HS-27A (cell line): ENCODE measurements at regions not wholly inside any gene's neighbourhood (a gene's known extent, or its start where the extent isn't known, plus 50 kb on each side); places are given as distances from the start of the nearest gene placed in this dataset.
A peak's percentile ranks its signal among the peaks of the same experiment; 100 is the strongest.

Experiments used
- DNase-seq: peaks from one replicate; pipeline ENCODE4 v3.0.0-alpha.2; 2012; ENCODE audit warnings: low read depth, missing footprints

DNA sequence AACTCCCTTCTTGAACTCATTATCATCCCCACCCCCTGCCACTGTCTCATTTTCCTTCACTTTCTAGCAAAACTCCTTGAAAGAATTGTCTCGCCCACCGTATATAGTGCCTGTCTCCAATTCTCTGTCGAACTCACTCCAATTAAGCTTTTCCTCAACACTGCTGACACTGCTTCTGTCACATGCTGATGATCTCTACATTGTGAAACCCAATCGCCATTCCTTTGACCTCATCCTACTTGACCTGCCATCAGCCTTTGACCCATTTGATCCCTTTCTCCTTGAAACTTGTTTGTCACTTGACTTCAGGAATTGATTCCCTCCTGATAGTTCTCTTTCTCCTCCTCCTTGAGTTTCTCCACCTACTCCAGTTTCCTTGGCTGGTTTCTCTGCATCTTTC lies 54.8 kb downstream of the CCDC71L start:
- DNase-seq: no peak

DNA sequence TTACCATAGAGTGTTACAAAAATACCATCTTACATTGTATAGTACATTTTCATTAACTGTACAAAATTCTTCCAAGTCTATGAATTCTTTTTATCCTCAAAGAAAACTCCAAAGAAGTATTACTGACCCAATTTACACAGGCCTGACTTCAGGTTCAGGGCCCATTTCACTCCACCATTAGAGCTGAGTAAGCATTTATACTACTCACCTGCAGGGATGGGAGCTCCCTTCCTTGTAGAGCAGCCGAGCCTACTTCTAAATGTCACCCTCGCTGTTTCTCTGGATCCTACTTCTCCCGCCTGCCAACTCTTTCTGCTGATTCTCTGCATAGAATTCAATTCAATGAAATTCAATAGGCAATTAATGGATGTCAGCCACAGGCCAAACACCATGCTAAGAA lies 56.0 kb downstream of the CCDC71L start:
- DNase-seq: no peak

DNA sequence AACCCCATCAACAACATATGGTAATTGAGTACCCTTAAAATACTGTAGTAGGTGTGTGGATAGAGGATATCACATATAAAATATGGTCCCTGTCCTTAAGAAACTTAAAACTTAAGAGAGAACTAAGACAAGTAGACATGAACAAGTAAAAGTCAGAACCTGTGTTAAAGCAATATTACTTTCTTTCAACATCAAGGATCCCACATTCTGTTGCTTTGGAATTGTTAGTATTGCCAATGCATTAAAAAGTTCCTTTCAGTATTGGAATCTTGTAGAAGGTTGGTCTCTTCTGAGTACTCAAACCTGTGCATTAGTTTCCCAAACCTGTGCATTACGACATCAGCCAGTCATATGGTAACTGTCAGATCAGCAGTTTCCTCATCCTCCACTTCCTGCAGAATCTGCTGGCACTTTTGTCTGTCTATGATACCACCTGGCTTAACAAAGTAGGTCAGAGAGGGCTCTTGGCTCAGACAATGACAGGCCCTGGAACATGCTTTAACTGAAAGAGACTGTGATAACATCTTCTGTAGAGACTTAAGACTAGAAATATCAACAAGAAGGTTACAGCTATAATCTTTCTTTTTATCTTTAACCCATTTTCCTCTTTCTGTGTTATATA lies 56.5 kb downstream of the CCDC71L start:
- DNase-seq: no peak

DNA sequence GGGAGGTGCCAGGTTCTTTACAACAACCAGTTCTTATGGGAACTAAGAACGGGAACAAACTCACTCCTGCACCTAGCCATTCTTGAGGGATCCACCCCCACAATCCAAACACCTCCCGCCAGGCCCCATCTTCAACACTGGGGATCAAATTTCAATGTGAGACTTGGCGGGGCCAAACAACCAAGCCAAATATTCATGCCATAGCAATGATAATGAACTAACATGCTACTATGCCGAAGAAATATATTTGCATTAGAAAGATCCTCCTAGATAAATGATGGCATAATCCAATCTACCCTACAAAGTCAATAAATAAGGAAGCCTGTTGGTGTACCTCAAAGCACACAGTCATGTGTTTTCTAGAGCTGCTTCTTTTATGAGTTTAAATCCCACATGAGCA lies 57.6 kb downstream of the CCDC71L start:
- DNase-seq: no peak

DNA sequence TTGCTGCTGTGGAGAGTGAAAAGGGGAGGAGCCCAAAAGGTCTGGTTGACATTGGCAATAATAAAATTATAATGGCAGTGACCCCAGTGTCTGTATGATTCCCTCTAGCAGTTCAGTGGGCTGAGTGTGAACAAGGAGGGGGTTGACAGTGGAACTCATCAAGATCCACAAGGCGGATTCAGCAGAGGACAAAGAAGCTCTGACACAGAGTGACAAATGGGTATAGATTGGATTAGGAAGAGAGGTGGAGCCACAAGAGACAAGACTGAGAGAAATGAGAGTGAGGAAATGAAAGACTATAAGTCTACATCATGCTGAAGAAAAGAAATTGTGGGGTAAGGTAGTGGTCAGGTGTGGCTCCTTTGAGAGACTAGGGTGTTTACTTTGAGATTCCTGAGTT lies 58.9 kb downstream of the CCDC71L start:
- DNase-seq: no peak

DNA sequence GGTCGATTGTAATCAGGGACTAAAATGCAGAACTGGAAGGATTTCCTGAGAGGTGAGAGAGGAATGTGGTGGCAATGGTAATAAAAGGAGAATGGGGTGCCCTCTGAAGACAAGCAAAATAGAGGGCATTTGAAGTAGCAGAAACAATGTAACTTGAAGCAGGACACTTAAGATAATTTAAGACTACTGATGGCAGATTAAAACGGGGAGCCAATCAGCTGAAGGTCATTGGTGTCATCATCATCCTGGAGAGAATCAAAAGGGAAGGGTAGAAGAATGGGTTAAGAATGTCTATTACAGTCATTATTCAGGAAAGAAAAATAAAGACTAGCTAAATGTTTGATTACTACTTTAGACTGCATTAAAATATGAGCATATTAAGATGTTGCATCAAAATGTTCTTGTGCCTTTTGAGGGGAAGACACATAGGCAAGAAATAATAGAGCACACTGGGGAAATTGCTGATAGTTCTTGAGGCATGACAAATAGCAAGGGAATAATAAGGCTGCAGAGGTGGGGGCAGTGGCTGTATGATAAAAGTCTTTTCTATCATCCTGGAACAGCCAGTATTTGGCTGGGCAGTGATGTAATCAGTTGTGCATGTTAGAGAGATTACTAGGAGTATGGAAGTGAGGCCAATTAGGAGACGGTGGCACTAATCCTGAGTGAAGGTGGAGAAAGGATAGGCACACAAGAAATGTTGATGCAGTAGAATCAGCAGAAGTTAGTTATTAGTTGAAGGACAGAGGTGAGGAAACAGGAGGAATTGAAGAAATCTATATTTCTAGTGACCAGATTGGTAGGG lies 60.2 kb downstream of the CCDC71L start:
- no peak for DNase-seq

DNA sequence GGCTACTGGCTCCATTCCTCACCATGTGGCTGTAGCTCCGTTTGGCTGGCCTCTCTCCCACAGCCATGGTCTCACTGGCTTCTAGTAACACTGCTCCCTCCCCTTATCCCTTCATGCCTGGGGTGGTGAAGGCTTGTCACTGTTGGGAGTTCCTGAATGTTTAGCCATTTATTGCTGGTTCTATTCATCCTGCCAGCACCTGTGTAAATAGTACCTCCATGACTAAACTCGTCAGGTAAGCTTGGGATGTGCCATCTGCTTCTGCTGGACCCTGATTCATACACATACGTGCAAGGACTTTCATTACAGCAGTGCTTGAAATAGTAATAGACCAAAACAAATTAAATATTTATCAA lies 61.6 kb downstream of the CCDC71L start:
- DNase-seq: no peak

GRCh38 chr7:106598663-106599342 lies 62.2 kb downstream of the CCDC71L start:
- DNase-seq: peak; percentile 33

DNA sequence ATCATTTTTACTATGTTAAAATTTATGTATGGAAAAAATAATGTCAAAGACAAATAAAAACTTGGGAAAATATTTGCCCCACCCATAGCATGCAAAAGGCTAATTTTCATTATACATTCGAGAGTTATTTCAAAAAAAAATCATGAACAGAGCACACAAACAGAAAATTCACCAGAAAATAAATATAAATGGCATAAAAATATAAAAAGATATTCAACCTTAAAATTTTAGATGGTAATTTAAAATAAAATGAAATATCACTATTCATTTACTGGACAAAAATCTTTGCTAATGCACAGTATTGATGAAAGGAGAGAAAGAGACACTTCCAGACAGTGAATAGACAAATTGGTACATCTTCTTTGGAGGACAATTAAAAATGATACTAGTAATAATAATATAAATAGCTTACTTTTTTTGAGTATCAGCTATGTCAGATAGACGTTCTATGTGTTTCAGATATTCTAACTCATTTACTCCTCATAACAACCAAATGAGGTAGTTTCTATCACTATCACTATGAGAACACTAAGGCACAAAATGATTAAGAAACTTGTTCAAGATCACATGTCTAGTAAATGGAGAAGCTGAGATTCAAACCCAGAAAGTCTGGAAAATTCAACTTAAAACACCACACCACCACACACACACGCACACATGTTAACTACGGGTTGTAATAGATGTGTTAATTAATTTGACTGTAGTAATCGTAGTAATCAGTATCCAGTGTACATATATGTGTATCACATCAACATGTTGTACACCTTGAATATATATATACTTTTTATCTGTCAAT lies 63.0 kb downstream of the CCDC71L start:
- DNase-seq: no peak

GRCh38 chr7:106597014-106597413 lies 63.9 kb downstream of the CCDC71L start:
- DNase-seq: no peak

GRCh38 chr7:106595922-106596321 lies 65.0 kb downstream of the CCDC71L start:
- no peak for DNase-seq

DNA sequence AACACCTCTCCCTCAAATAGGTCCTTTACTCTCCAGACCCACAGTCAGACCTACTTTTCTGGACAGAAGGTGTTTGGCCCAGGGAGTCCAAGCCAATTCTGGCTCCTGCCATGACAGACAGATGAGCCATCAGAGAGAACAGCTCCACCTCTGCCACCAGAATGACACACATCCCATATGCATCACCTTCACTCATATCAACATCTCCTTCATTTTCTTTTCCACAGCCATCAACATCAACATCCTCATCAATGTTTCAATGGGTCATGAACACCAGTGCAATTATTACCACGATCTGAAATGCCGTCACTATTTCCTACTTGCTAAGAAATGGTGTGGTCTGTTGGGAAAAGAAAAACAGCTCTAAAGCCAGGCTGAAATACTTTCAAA lies 67.9 kb downstream of the CCDC71L start:
- DNase-seq: no peak

- no peak for DNase-seq
Measured at GRCh38 chr7:106592282-106593027, 68.5 kb downstream of the CCDC71L start.

DNA sequence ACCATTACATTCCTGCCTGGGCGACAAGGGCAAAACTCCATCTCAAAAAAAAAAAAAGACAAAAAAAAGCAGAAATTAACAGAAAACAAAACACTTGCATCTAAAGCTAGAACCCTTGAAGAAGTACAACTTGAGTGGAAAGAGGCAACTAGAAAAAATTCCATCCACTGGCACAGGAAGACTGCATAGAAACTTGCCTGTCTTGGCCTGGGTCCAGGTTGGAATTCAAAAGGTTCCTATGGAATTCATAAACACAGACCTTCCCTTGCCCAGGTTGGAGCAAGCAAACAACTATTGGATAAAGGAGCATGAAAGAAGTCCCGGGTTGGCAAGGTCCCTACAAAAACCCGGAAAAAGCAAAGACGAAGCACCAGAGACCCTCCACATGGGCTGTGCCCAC lies 69.8 kb downstream of the CCDC71L start:
- no peak for DNase-seq

GRCh38 chr7:106590209-106590816 lies 70.6 kb downstream of the CCDC71L start:
- DNase-seq: no peak

DNA sequence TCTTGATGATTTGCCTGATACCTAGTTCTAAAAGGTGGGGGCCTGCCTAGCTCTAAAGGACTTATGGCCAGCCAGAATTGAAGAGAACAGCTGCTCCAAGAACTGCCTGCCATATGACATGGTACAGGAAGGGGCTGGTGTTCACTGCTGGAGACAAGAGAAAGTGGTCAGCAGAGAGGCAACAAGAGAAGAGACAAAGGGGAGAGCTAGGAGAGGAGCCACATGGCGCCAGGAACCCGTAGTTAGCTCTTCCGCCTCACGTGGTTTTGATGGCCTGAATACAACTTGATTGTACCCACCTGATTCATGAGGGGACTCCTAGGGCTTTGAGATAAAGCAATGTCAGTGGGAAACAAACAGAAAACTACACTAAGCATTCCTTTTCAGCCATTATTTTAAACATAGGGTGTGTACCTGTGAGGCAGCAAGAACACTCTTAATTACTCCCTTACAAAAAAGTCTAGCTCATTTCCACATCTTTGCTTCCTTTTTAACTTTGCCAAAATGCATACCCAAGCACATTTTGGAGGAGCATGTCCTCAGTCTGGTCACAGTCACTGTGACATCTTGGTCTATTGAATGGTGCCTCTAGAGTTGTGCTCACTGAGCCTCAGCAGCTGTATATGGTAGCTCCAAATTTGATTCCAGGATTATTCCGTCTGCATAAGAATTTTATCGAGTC lies 71.6 kb downstream of the CCDC71L start:
- no peak for DNase-seq

- no peak for DNase-seq
Measured at GRCh38 chr7:106588422-106589197, 72.3 kb downstream of the CCDC71L start.

- DNase-seq: no peak
Measured at GRCh38 chr7:106584914-106585759, 75.8 kb downstream of the CCDC71L start.
